GM12892 (cell line): ENCODE measurements at regions not wholly inside any gene's neighbourhood (a gene's known extent, or its start where the extent isn't known, plus 50 kb on each side); places are given as distances from the start of the nearest gene placed in this dataset.

Experiments used
- POLR2A ChIP-seq: IDR thresholded peaks from 2 replicates; pipeline ENCODE4 v1.6.1; 2011; ENCODE audit warnings: low read depth, low read length, control low read depth
- POLR2AphosphoS5 ChIP-seq: IDR thresholded peaks from 2 replicates; pipeline ENCODE4 v1.6.1; 2011; ENCODE audit warnings: low read depth, low read length, control low read depth
- TAF1 ChIP-seq: IDR thresholded peaks from 2 replicates; pipeline ENCODE4 v1.6.1; 2011; ENCODE audit warnings: low read depth, mild to moderate bottlenecking, control low read depth, low read length, borderline replicate concordance

DNA sequence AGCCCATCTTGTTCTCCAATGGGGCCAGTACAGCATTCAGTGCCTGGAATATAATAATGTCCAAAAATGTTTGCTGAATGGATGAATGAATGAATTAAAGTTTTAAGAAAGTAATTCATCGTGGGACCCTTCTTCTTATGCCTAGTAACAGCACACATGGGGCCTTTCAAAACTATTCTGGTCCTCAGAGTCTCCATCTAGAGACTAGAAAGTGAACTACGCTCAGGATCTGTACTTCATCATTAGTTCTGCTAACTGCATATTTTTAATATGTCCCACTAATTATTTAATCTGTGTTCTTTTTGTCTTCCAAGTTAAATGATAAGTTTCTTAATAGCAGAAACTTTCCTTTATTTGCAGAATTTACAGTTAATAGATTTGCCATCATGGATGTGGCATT, 172.5 kb downstream of the SMAD2 start:
- TF ChIP-seq POLR2A (no peak), TAF1 (no peak), POLR2AphosphoS5 (no peak)
